ENCODE measurements at regions not wholly inside any gene's neighbourhood (a gene's known extent, or its start where the extent isn't known, plus 50 kb on each side); places are given as distances from the start of the nearest gene placed in this dataset.
A peak's percentile ranks its signal among the peaks of the same experiment; 100 is the strongest.

DNA sequence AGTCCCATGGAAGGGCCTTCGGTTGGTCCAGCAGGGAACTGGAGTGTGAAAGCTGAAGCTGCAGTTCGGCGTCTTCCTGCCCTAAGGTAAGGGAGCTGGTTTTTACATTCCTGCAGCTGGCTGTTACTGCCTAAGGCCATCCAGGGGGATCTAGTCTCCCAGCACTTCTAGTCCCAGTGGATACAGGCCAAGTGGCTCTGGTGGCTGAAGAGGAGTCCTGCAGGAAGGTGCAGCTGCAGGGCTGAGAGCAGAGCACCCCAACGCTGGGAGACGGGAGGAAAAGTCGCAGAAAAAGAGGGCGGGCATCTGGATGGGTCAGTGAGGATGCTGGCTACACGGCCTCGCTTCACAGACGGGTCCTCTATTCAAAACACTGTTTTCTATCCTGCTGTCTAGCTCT, 225.0 kb upstream of the HS6ST1 start:
- no peak for TF ChIP-seq POLR2A (IDR thresholded peaks at IDR 0.05)
- TF ChIP-seq, protein P1, sequence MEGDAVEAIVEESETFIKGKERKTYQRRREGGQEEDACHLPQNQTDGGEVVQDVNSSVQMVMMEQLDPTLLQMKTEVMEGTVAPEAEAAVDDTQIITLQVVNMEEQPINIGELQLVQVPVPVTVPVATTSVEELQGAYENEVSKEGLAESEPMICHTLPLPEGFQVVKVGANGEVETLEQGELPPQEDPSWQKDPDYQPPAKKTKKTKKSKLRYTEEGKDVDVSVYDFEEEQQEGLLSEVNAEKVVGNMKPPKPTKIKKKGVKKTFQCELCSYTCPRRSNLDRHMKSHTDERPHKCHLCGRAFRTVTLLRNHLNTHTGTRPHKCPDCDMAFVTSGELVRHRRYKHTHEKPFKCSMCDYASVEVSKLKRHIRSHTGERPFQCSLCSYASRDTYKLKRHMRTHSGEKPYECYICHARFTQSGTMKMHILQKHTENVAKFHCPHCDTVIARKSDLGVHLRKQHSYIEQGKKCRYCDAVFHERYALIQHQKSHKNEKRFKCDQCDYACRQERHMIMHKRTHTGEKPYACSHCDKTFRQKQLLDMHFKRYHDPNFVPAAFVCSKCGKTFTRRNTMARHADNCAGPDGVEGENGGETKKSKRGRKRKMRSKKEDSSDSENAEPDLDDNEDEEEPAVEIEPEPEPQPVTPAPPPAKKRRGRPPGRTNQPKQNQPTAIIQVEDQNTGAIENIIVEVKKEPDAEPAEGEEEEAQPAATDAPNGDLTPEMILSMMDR (IDR thresholded peaks at IDR 0.05), result no peak
- intact Hi-C loops (cut with DNase I; ENCODE audit: low total_unique reads), result no loop called here
- 86 to 89% methylated on average over 10 of the region's 10 CpGs for WGBS, 2 donors
- DNase-seq (ENCODE audit: low spot score in 2 of 2), result peak in 1 of 2 donors; percentile 53
- H3K4me3 ChIP-seq (ENCODE audit: low read depth, poor library complexity, severe bottlenecking), result no peak overlapping the region

- TF ChIP-seq, protein P1 (IDR thresholded peaks at IDR 0.05), result no peak
- no peak for TF ChIP-seq POLR2A (IDR thresholded peaks at IDR 0.05)
- 81 to 82% methylated on average over 16 of the region's 16 CpGs for WGBS, 2 donors
- peak in 1 of 2 donors; percentile 53 for DNase-seq (ENCODE audit: low spot score in 2 of 2)
- intact Hi-C loops (cut with DNase I; ENCODE audit: low total_unique reads), result no loop called here
- no peak overlapping the region for H3K4me3 ChIP-seq (ENCODE audit: low read depth, poor library complexity, severe bottlenecking)
Observed at GRCh38 chr2:128544321-128545037, 225.8 kb upstream of the HS6ST1 start.

DNA sequence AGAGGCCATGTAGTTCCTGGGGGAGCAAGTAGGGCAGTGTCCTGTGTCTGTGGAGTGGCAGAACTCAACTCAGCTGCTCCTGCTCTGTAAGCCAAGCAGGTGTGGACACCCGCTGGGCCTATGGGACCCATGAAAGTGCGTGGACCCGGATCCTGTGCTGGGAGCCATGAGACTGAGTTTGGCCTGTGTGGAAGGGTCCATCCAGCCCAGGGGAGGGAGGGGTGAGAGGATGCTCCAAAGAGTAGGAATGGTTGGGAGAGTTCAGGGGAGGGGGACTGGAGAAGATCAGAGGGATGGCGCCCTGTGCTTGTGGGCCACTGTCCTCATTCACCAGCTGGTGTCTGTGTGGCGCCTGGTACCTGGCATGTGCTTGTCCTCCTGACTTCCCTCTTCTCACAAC, 226.4 kb upstream of the HS6ST1 start:
- WGBS, 2 donors, result 90 to 94% methylated on average over 5 of the region's 5 CpGs
- H3K4me3 ChIP-seq (ENCODE audit: low read depth, poor library complexity, severe bottlenecking), result no peak overlapping the region
- intact Hi-C loops (cut with DNase I; ENCODE audit: low total_unique reads), result no loop called here
- TF ChIP-seq POLR2A (IDR thresholded peaks at IDR 0.05), result no peak
- TF ChIP-seq, protein P1 (IDR thresholded peaks at IDR 0.05), result no peak
- DNase-seq (ENCODE audit: low spot score in 2 of 2), result peak in 1 of 2 donors; percentile 58

DNA sequence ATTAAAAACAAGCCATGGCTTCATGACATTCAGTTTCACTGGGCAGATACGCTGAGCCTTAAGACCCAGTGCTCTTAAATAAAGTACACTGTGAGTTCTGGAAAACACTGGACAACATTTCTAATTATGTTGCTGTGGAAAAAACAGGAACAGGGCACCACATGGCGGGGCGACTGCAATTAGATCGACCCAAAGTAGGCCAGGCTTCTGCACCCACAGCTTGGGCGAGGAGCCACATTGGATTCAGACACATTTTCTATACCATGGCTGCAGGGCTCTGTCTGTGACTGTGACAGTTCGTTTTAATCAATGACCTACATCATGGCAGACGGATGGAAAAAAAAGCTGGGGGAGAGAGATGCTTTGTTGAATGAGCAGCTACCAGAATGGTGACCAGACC, 227.2 kb upstream of the HS6ST1 start:
- intact Hi-C loops (cut with DNase I; ENCODE audit: low total_unique reads), result no loop called here
- DNase-seq (ENCODE audit: low spot score in 2 of 2), result no peak
- 90 to 92% methylated on average over 7 of the region's 7 CpGs for WGBS, 2 donors

GRCh38 chr2:128547667-128548066, 229.0 kb upstream of the HS6ST1 start:
- intact Hi-C loops (cut with DNase I; ENCODE audit: low total_unique reads), result no loop called here
- peak in 1 of 2 donors; percentile 31 for DNase-seq (ENCODE audit: low spot score in 2 of 2)

More for the DNA sequence above, 227.2 kb upstream of the HS6ST1 start:
- H3K4me3 ChIP-seq (ENCODE audit: low read depth, poor library complexity, severe bottlenecking), result no peak overlapping the region
- no peak for TF ChIP-seq POLR2A (IDR thresholded peaks at IDR 0.05)
- TF ChIP-seq, protein P1 (IDR thresholded peaks at IDR 0.05), result no peak

More at GRCh38 chr2:128547667-128548066, 229.0 kb upstream of the HS6ST1 start:
- no peak for TF ChIP-seq POLR2A (IDR thresholded peaks at IDR 0.05)
- TF ChIP-seq, protein P1 (IDR thresholded peaks at IDR 0.05), result no peak
- WGBS, 2 donors, result 78 to 79% methylated on average over 3 of the region's 3 CpGs
- H3K4me3 ChIP-seq (ENCODE audit: low read depth, poor library complexity, severe bottlenecking), result no peak overlapping the region

All from lower leg skin (tissue), 4 donors.